Heart left ventricle (tissue), 13 donors: ENCODE measurements at regions not wholly inside any gene's neighbourhood (a gene's known extent, or its start where the extent isn't known, plus 50 kb on each side); places are given as distances from the start of the nearest gene placed in this dataset.

Experiments
- POLR2A ChIP-seq, 2 donors: fragments of 450-650 bp; IDR thresholded peaks; one replicate each; pipeline ENCODE4 v1.6.1; 2017; ENCODE audit warnings: antibody characterized with exemption in 2 of 2, mild to moderate bottlenecking in 2 of 2, moderate library complexity in 2 of 2
- TF ChIP-seq, protein P1 (sequence below), 12 donors: fragments of 200-600 bp; sonication (generic) in 4 of 12; IDR thresholded peaks; one replicate each; pipeline versions ENCODE4 v1.5.0 to v1.8.0; 2018 to 2022; ENCODE audit warnings: antibody characterized with exemption in 12 of 12, mild to moderate bottlenecking in 5 of 12
- donor health status: ischemic (EF 13 %, LVEDD 7.1; RV severe dilation, severe dysfunction).
- donor health status: DM: no; HTN: yes; CAD: no.
- donor health status: DM: no; HTN: no; CAD: no.
- donor health status: ischemic (EF 25% LVEDD 6.9; RV normal size, moderate dysfunction).
- donor health status: ischemic (EF 25% LVEDD 5.7; RV mildly dilated, moderate dysfunction).
- donor health status: ischemic (EF 35%, LVEDD 5.7; RV mildly dilated, moderate dysfunction).
- donor health status: nonischemic (EF 11% LVEDD 7.7; RV severe dilation, severe dysfunction).
- donor health status: DM: yes; HTN: yes; CAD: no.
- donor health status: PGD.
- donor health status: ischemic (EF 29% LVEDD 5.4; RV normal size, mild dysfunction).
- donor health status: nonischemic (EF 23%, LVEDD 6.1; RV moderate dilation, normal function).

DNA sequence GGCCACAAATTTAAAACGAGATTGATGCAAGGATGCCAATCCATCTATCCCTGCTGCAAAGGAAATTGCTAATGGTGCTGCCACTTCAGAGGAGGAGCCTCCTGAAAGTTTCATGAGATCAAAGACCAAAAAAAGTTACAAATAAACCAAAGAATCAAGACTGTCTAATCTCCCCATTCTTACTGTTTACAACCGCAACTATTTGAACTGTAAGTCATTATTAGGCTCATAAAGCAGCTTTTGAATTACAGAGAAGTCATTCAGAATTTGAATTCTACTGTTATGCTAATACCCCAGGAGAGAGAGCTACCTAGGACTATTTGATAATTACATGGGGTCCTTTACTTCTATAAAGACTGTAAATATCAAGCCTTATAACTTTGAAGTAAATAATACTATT lies 1613.6 kb upstream of the WWC1 start:
- TF ChIP-seq, protein P1, sequence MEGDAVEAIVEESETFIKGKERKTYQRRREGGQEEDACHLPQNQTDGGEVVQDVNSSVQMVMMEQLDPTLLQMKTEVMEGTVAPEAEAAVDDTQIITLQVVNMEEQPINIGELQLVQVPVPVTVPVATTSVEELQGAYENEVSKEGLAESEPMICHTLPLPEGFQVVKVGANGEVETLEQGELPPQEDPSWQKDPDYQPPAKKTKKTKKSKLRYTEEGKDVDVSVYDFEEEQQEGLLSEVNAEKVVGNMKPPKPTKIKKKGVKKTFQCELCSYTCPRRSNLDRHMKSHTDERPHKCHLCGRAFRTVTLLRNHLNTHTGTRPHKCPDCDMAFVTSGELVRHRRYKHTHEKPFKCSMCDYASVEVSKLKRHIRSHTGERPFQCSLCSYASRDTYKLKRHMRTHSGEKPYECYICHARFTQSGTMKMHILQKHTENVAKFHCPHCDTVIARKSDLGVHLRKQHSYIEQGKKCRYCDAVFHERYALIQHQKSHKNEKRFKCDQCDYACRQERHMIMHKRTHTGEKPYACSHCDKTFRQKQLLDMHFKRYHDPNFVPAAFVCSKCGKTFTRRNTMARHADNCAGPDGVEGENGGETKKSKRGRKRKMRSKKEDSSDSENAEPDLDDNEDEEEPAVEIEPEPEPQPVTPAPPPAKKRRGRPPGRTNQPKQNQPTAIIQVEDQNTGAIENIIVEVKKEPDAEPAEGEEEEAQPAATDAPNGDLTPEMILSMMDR (IDR thresholded peaks at IDR 0.05), result no peak
- TF ChIP-seq POLR2A (IDR thresholded peaks at IDR 0.05), result no peak
